ENCODE measurements at regions not wholly inside any gene's neighbourhood (a gene's known extent, or its start where the extent isn't known, plus 50 kb on each side); places are given as distances from the start of the nearest gene placed in this dataset.
"Not testable (repeated sequence)": the region's sequence is repeated elsewhere in the genome, so short reads cannot be mapped to it uniquely, and the experiment has no call there.

- TF ChIP-seq CTCF (IDR thresholded peaks at IDR 0.05; ENCODE audit: extremely low read depth, insufficient read depth, missing control alignments): no peak
- DNase-seq (ENCODE audit: low spot score): no peak
- in situ Hi-C loops (cut with MboI; ENCODE audit: low pct_unique_long_range_greater_than_20kb, low sequenced_read_pairs, unreplicated experiment): no loop called here
These were observed 189.1 kb upstream of the SULF2 start for GRCh38 chr20:47974234-47974878.

- TF ChIP-seq CTCF (IDR thresholded peaks at IDR 0.05; ENCODE audit: extremely low read depth, insufficient read depth, missing control alignments): no peak
- in situ Hi-C loops (cut with MboI; ENCODE audit: low pct_unique_long_range_greater_than_20kb, low sequenced_read_pairs, unreplicated experiment): no loop called here
- no peak for DNase-seq (ENCODE audit: low spot score)
These were observed 188.4 kb upstream of the SULF2 start for GRCh38 chr20:47973519-47974233.

- DNase-seq (ENCODE audit: low spot score): no peak
- in situ Hi-C loops (cut with MboI; ENCODE audit: low pct_unique_long_range_greater_than_20kb, low sequenced_read_pairs, unreplicated experiment): no loop called here
- no peak for TF ChIP-seq CTCF (IDR thresholded peaks at IDR 0.05; ENCODE audit: extremely low read depth, insufficient read depth, missing control alignments)
These were observed 187.6 kb upstream of the SULF2 start for GRCh38 chr20:47972916-47973309.

- DNase-seq (ENCODE audit: low spot score); in situ Hi-C loops (cut with MboI; ENCODE audit: low pct_unique_long_range_greater_than_20kb, low sequenced_read_pairs, unreplicated experiment): not testable (repeated sequence)
- peak; percentile 22 for TF ChIP-seq CTCF (IDR thresholded peaks at IDR 0.05; ENCODE audit: extremely low read depth, insufficient read depth, missing control alignments)
These were observed 187.1 kb upstream of the SULF2 start for GRCh38 chr20:47972297-47972915.

- no peak for DNase-seq (ENCODE audit: low spot score)
- no peak for TF ChIP-seq CTCF (IDR thresholded peaks at IDR 0.05; ENCODE audit: extremely low read depth, insufficient read depth, missing control alignments)
- in situ Hi-C loops (cut with MboI; ENCODE audit: low pct_unique_long_range_greater_than_20kb, low sequenced_read_pairs, unreplicated experiment): no loop called here
These were observed 185.9 kb upstream of the SULF2 start for GRCh38 chr20:47971058-47971791.

GRCh38 chr20:47970282-47970903 is 185.1 kb upstream of the SULF2 start:
- in situ Hi-C loops (cut with MboI; ENCODE audit: low pct_unique_long_range_greater_than_20kb, low sequenced_read_pairs, unreplicated experiment): no loop called here
- no peak for TF ChIP-seq CTCF (IDR thresholded peaks at IDR 0.05; ENCODE audit: extremely low read depth, insufficient read depth, missing control alignments)
- no peak for DNase-seq (ENCODE audit: low spot score)
